Fibroblast of villous mesenchyme (primary cell): ENCODE measurements at regions not wholly inside any gene's neighbourhood (a gene's known extent, or its start where the extent isn't known, plus 50 kb on each side); places are given as distances from the start of the nearest gene placed in this dataset.
"Not testable (repeated sequence)": the region's sequence is repeated elsewhere in the genome, so short reads cannot be mapped to it uniquely, and the experiment has no call there.

Source experiments
- DNase-seq: peaks from one replicate; pipeline ENCODE4 v3.0.0-alpha.2; 2010; ENCODE audit warnings: low read depth
- H3K4me3 ChIP-seq: 2 replicates; pipeline ENCODE4 v1.5.1; 2011; ENCODE audit warnings: low read depth, mild to moderate bottlenecking, low read length
- CTCF ChIP-seq: IDR thresholded peaks from 2 replicates; pipeline ENCODE4 v1.5.1; 2012; ENCODE audit warnings: low read depth, mild to moderate bottlenecking, low read length; ENCODE audit not compliant: insufficient read depth

- TF ChIP-seq CTCF = no peak
- H3K4me3 ChIP-seq = no peak overlapping the region
- DNase-seq = no peak
Observed at GRCh38 chr22:22368516-22368915, 123.9 kb downstream of the VPREB1 start.

- not testable (repeated sequence) for DNase-seq, H3K4me3 ChIP-seq
Observed at GRCh38 chr22:22369219-22369963, 124.8 kb downstream of the VPREB1 start.

GRCh38 chr22:22369964-22370270 is 125.3 kb downstream of the VPREB1 start:
- no peak overlapping the region for H3K4me3 ChIP-seq
- no peak for DNase-seq
- no peak for TF ChIP-seq CTCF

GRCh38 chr22:22371031-22371541 is 126.5 kb downstream of the VPREB1 start:
- no peak for DNase-seq
- TF ChIP-seq CTCF = peak; percentile 20
- H3K4me3 ChIP-seq = no peak overlapping the region

GRCh38 chr22:22372086-22372485 is 127.5 kb downstream of the VPREB1 start:
- DNase-seq = no peak
- no peak for TF ChIP-seq CTCF
- no peak overlapping the region for H3K4me3 ChIP-seq

- no peak for DNase-seq
- TF ChIP-seq CTCF = no peak
- H3K4me3 ChIP-seq = no peak overlapping the region
Observed at GRCh38 chr22:22374163-22374562, 129.6 kb downstream of the VPREB1 start.

- no peak overlapping the region for H3K4me3 ChIP-seq
- no peak for TF ChIP-seq CTCF
- DNase-seq = no peak
Observed at GRCh38 chr22:22374579-22374978, 130.0 kb downstream of the VPREB1 start.
